ENCODE measurements at regions not wholly inside any gene's neighbourhood (a gene's known extent, or its start where the extent isn't known, plus 50 kb on each side); places are given as distances from the start of the nearest gene placed in this dataset.

DNA sequence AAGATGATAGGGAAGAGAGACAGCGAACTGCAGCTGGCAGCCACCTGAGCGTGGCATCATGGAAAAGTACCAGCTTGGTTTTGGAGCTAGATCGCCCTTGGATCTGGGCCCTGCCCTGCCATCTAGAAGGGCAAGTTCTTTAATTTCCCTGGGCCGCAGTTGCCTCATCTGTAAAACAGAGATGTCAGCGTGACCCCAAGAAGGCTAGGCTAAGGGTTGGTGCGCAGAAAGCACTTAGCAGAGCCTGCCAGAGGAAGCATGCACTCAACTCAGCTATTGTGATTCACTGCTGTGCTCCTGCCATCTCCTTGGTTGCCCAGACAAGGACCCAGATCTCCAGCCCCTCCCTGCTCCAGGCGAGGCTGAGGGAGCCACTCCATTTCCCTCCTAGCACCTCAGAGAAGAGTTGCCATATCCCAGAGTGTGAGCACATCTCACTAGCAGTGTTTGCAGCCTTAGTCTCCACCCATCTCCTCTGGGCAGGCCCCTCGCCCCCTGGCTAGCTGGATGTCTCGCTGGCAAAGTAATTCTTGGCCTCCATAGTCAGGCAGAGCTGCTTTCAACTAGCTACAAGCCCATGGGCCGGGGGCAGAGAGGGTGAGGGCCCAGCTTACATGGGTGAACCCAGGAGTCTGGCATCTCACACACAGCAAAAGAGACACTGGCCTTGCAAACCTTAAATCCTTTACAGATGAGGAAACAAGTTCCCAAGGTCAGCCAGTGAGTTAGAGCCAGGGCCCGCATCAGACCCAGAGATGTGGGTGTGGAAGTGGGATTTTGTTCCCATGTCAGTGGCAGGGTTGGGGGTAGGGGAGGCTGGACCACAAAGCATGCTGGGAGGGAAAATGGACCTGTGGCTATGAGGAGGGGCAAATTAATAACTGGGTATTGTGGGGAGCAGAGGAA, 280.7 kb upstream of the TLE3 start:
- TF ChIP-seq POLR2AphosphoS5 (IDR thresholded peaks at IDR 0.05; ENCODE audit: borderline replicate concordance, low read depth, low read length) (no peak), EZH2 (IDR thresholded peaks at IDR 0.05) (no peak)

All from SK-N-MC (cell line).